DOHH2 (cell line): ENCODE measurements at regions not wholly inside any gene's neighbourhood (a gene's known extent, or its start where the extent isn't known, plus 50 kb on each side); places are given as distances from the start of the nearest gene placed in this dataset.
"Not testable (repeated sequence)": the region's sequence is repeated elsewhere in the genome, so short reads cannot be mapped to it uniquely, and the experiment has no call there.

Experiments used
- H3F3A ChIP-seq: fragments of 200-600 bp; sonication (generic), shearing (Covaris generic); 2 replicates; pipeline ENCODE4 v1.6.0; 2016; ENCODE audit warnings: antibody characterized with exemption, mild to moderate bottlenecking; ENCODE audit not compliant: control insufficient read depth, insufficient read depth
- H3K27ac ChIP-seq: fragments of 200-600 bp; sonication (generic); 2 replicates; pipeline ENCODE4 v1.5.1; 2014; ENCODE audit warnings: low read depth, mild to moderate bottlenecking, low read length, moderate library complexity
- H3K27me3 ChIP-seq: fragments of 200-600 bp; sonication (generic); 2 replicates; pipeline ENCODE4 v1.6.1; 2014; ENCODE audit warnings: mild to moderate bottlenecking, low read length, mixed read lengths; ENCODE audit not compliant: control insufficient read depth
- H3K36me3 ChIP-seq: fragments of 200-600 bp; sonication (generic); 2 replicates; pipeline ENCODE4 v1.6.1; 2014; ENCODE audit warnings: mild to moderate bottlenecking, low read length, moderate library complexity, mixed read lengths; ENCODE audit not compliant: control insufficient read depth
- H3K4me1 ChIP-seq: fragments of 200-600 bp; sonication (generic); 2 replicates; pipeline ENCODE4 v1.6.1; 2014; ENCODE audit warnings: mild to moderate bottlenecking, low read length, mixed read lengths; ENCODE audit not compliant: control insufficient read depth
- H3K4me2 ChIP-seq: fragments of 200-600 bp; sonication (generic); 2 replicates; pipeline ENCODE4 v1.6.0; 2014; ENCODE audit warnings: mild to moderate bottlenecking, low read length, moderate library complexity
- H3K4me3 ChIP-seq: fragments of 200-600 bp; sonication (generic); 2 replicates; pipeline ENCODE4 v1.5.1; 2014; ENCODE audit warnings: mild to moderate bottlenecking, low read length, mixed read lengths
- H3K79me2 ChIP-seq: fragments of 200-600 bp; sonication (generic); 2 replicates; pipeline ENCODE4 v1.6.1; 2014; ENCODE audit warnings: mild to moderate bottlenecking, low read length, mixed read lengths; ENCODE audit not compliant: control insufficient read depth
- H3K9me2 ChIP-seq: fragments of 200-600 bp; sonication (generic); replicated peaks from 2 replicates; pipeline ENCODE4 v1.6.1; 2014; ENCODE audit warnings: mild to moderate bottlenecking, low read length, mixed read lengths; ENCODE audit not compliant: control insufficient read depth
- H3K9me3 ChIP-seq: fragments of 200-600 bp; sonication (generic); 2 replicates; pipeline ENCODE4 v1.6.1; 2014; ENCODE audit warnings: antibody characterized with exemption, low read length, mixed read lengths; ENCODE audit not compliant: control insufficient read depth, insufficient read depth
- H4K20me1 ChIP-seq: fragments of 200-600 bp; sonication (generic); 2 replicates; pipeline ENCODE4 v1.6.0; 2014; ENCODE audit warnings: low read depth, mild to moderate bottlenecking, antibody characterized with exemption, low read length, moderate library complexity; ENCODE audit not compliant: control insufficient read depth, insufficient read depth
- EZH2phosphoT487 ChIP-seq: fragments of 200-600 bp; sonication (generic); IDR thresholded peaks from 2 replicates; pipeline ENCODE4 v1.6.1; 2017; ENCODE audit warnings: borderline replicate concordance, mild to moderate bottlenecking, antibody characterized with exemption, low read length, moderate library complexity, mixed read lengths
- TF ChIP-seq, protein P1 (sequence below): fragments of 200-600 bp; sonication (generic); IDR thresholded peaks from one replicate; pipeline ENCODE4 v1.5.1; 2014; ENCODE audit warnings: antibody characterized with exemption, mild to moderate bottlenecking, low read depth, low read length; ENCODE audit not compliant: poor library complexity, severe bottlenecking

DNA sequence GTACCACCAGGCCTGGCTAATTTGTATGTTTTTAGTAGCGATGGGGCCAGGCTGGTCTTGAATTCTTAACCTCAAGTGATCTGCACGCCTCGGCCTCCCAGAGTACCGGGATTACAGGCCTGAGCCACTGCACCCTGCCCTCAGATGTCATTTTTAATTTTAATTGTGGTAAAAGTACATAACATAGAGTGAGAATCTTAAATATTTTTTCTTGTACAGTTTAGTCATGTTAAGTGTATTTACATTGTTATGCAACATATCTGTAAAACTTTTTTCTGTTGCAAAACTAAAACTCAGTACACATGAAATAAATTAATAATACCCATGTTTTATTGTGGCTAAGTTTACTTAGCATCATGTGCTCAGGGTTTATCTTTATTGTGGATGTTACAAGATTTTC, 231.4 kb downstream of the ALG10 start:
- Histone ChIP-seq H3K4me3 (no peak overlapping the region), H3K9me3 (no peaks in the 10 kb centered on the region), H3K27ac (no peak overlapping the region), H3F3A (no peaks in the 10 kb centered on the region), H3K4me1 (no peaks in the 10 kb centered on the region), H4K20me1 (no peaks in the 10 kb centered on the region), H3K27me3 (no peaks in the 10 kb centered on the region), H3K79me2 (no peaks in the 10 kb centered on the region), H3K4me2 (no peak overlapping the region), H3K36me3 (no peaks in the 10 kb centered on the region), H3K9me2 (no peaks in the 10 kb centered on the region)
- TF ChIP-seq, protein P1, sequence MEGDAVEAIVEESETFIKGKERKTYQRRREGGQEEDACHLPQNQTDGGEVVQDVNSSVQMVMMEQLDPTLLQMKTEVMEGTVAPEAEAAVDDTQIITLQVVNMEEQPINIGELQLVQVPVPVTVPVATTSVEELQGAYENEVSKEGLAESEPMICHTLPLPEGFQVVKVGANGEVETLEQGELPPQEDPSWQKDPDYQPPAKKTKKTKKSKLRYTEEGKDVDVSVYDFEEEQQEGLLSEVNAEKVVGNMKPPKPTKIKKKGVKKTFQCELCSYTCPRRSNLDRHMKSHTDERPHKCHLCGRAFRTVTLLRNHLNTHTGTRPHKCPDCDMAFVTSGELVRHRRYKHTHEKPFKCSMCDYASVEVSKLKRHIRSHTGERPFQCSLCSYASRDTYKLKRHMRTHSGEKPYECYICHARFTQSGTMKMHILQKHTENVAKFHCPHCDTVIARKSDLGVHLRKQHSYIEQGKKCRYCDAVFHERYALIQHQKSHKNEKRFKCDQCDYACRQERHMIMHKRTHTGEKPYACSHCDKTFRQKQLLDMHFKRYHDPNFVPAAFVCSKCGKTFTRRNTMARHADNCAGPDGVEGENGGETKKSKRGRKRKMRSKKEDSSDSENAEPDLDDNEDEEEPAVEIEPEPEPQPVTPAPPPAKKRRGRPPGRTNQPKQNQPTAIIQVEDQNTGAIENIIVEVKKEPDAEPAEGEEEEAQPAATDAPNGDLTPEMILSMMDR, result no peak

DNA sequence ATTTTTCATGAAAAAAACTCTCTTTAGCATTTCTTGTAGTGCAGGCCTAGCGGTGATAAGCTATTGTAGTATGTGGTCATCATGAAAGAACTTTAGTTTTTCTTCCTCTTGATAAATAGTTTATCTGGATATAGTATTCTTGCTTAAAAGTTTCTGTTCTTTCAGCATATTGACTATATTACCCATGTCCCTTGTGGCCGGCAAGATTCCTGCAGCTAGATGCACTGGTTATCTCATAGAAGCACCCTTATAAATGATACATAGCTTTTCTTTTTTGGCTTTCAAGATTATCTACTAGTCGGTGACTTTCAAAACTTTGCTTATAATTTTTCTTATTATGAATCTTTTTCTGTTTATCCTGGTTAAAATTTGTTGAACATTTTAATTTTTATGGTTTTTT, 234.8 kb downstream of the ALG10 start:
- H3K79me2 ChIP-seq, result no peaks in the 10 kb centered on the region
- no peaks in the 10 kb centered on the region for H3K4me1 ChIP-seq
- H3F3A ChIP-seq, result no peaks in the 10 kb centered on the region
- no peaks in the 10 kb centered on the region for H3K9me3 ChIP-seq
- TF ChIP-seq, protein P1, result no peak
- no peak for TF ChIP-seq EZH2phosphoT487
- H4K20me1 ChIP-seq, result no peaks in the 10 kb centered on the region
- no peak overlapping the region for H3K27ac ChIP-seq
- H3K9me2 ChIP-seq, result no peaks in the 10 kb centered on the region
- H3K36me3 ChIP-seq, result no peaks in the 10 kb centered on the region
- H3K4me3 ChIP-seq, result no peak overlapping the region
- H3K27me3 ChIP-seq, result no peaks in the 10 kb centered on the region
- no peak overlapping the region for H3K4me2 ChIP-seq

DNA sequence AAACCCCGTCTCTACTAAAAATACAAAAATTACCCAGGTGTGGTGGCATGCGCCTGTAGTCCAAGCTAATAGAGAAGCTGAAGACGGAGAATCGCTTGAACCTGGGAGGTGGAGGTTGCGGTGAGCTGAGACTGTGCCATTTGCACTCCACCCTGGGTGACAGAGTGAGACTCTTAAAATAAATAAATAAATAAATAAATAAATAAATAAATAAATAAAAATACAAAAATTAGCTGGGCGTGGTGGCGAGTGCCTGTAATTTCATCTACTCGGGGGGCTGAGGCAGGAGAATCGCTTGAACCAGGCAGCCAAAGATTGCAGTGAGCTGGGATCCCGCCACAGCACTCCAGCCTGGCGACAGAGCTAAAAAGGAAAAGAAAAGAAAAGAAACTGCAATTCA, 239.8 kb downstream of the ALG10 start:
- H3K27me3 ChIP-seq, H3K79me2 ChIP-seq, H3K4me1 ChIP-seq, H3K9me2 ChIP-seq, H3K4me2 ChIP-seq, H4K20me1 ChIP-seq, H3K9me3 ChIP-seq, H3K27ac ChIP-seq, H3K36me3 ChIP-seq, H3K4me3 ChIP-seq, H3F3A ChIP-seq: not testable (repeated sequence)

DNA sequence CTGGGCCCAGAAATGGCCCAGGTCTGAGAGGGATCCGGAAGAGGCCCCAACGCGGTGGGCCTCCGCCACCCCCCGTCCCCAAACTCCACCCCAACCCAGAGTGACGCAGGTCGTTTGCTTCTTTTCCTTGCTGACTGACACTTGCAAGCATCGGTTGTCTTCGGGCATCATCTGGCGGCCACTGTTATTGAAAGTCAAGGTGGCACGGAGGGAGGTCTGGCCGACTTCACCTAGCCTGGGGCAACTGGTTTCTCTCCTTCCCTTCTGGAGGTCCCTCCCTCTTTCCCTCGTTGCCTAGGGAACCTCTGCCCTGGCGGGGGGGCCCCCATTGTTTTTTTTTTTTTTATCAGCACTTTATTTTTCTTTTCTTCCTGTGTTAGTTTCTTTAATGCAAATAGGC, 241.8 kb downstream of the ALG10 start:
- no peaks in the 10 kb centered on the region for H3K27me3 ChIP-seq
- H3K4me3 ChIP-seq, result no peak overlapping the region
- H3K9me2 ChIP-seq, result no peaks in the 10 kb centered on the region
- no peaks in the 10 kb centered on the region for H3K36me3 ChIP-seq
- TF ChIP-seq, protein P1, result no peak
- TF ChIP-seq EZH2phosphoT487, result no peak
- no peaks in the 10 kb centered on the region for H3K79me2 ChIP-seq
- H4K20me1 ChIP-seq, result no peaks in the 10 kb centered on the region
- H3K4me2 ChIP-seq, result no peak overlapping the region
- no peaks in the 10 kb centered on the region for H3F3A ChIP-seq
- H3K9me3 ChIP-seq, result no peaks in the 10 kb centered on the region
- H3K27ac ChIP-seq, result no peak overlapping the region
- no peaks in the 10 kb centered on the region for H3K4me1 ChIP-seq

DNA sequence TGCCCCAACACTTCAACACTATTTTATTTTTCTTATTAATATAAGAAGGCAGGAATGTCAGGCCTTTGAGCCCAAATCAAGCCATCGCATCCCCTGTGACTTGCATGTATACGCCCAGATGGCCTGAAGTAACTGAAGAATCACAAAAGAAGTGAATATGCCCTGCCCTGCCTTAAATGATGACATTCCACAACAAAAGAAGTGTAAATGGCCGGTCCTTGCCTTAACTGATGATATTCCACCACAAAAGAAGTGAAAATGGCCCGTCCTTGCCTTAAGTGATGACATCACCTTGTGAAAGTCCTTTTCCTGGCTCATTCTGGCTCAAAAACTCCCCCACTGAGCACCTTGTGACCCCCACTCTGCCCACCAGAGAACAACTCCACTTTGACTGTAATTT, 251.4 kb downstream of the ALG10 start:
- H3K36me3 ChIP-seq, H3K9me3 ChIP-seq, H3K4me2 ChIP-seq, H3K79me2 ChIP-seq, H3K4me1 ChIP-seq, H4K20me1 ChIP-seq, H3K27ac ChIP-seq, H3K9me2 ChIP-seq, H3F3A ChIP-seq, H3K4me3 ChIP-seq, H3K27me3 ChIP-seq: not testable (repeated sequence)
